ENCODE measurements at regions not wholly inside any gene's neighbourhood (a gene's known extent, or its start where the extent isn't known, plus 50 kb on each side); places are given as distances from the start of the nearest gene placed in this dataset.

DNA sequence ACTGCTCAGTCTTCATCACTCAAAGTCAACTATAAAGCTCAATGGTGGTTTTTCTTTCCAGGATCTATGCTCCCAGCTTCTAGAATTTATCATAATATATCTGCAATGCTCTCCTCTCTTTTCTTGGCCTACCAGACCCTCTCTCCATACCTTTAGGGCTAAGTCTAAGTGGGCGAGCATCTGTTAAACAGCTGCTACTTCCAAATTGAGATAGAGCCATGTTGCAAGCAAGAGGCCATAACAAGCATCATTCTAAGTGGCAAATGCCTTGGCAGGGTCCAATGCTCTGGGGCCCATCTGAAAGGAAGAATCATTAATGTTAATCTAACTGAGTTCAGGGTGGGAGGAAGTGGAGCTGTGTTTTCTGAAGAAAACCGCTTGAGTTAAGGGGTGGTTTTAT, 324.0 kb downstream of the TLR4 start:
- TF ChIP-seq POLR2A (IDR thresholded peaks at IDR 0.05), result no peak
- no peak for TF ChIP-seq EP300 (IDR thresholded peaks at IDR 0.05)
- TF ChIP-seq, protein P1, sequence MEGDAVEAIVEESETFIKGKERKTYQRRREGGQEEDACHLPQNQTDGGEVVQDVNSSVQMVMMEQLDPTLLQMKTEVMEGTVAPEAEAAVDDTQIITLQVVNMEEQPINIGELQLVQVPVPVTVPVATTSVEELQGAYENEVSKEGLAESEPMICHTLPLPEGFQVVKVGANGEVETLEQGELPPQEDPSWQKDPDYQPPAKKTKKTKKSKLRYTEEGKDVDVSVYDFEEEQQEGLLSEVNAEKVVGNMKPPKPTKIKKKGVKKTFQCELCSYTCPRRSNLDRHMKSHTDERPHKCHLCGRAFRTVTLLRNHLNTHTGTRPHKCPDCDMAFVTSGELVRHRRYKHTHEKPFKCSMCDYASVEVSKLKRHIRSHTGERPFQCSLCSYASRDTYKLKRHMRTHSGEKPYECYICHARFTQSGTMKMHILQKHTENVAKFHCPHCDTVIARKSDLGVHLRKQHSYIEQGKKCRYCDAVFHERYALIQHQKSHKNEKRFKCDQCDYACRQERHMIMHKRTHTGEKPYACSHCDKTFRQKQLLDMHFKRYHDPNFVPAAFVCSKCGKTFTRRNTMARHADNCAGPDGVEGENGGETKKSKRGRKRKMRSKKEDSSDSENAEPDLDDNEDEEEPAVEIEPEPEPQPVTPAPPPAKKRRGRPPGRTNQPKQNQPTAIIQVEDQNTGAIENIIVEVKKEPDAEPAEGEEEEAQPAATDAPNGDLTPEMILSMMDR (IDR thresholded peaks at IDR 0.05), result no peak
